ENCODE measurements at regions not wholly inside any gene's neighbourhood (a gene's known extent, or its start where the extent isn't known, plus 50 kb on each side); places are given as distances from the start of the nearest gene placed in this dataset.

GRCh38 chr1:163799190-163799805 is 477.5 kb downstream of the NUF2 start (continued):
- TF ChIP-seq SIN3A (IDR thresholded peaks at IDR 0.05; ENCODE audit: borderline replicate concordance, low read depth, low read length), result no peak
- TF ChIP-seq FOXM1 (IDR thresholded peaks at IDR 0.05; ENCODE audit: low read depth), result no peak
- no peak for TF ChIP-seq MEF2A (IDR thresholded peaks at IDR 0.05; ENCODE audit: borderline replicate concordance, low read depth)
- TF ChIP-seq MAX (IDR thresholded peaks at IDR 0.05; ENCODE audit: low read depth), result no peak
- TF ChIP-seq ZBTB33 (IDR thresholded peaks at IDR 0.05; ENCODE audit: borderline replicate concordance, low read depth), result no peak
- no peak for TF ChIP-seq MXI1 (IDR thresholded peaks at IDR 0.05; ENCODE audit: low read depth, low read length)
- TF ChIP-seq CTCF (IDR thresholded peaks at IDR 0.05), result no peak
- TF ChIP-seq SMC3 (IDR thresholded peaks at IDR 0.05; ENCODE audit: low read depth, low read length), result no peak

- Histone ChIP-seq H2AFZ (ENCODE audit: low read depth) (no peak overlapping the region), H3F3A (replicated peaks; ENCODE audit: insufficient read depth) (no peaks in the 10 kb centered on the region), H3K9me3 (no peaks in the 10 kb centered on the region), H3K4me2 (no peak overlapping the region), H3K79me2 (ENCODE audit: insufficient read depth) (no peaks in the 10 kb centered on the region), H3K9ac (no peak overlapping the region), H3K27me3 (ENCODE audit: insufficient read depth) (no peaks in the 10 kb centered on the region), H3K9me2 (no peaks in the 10 kb centered on the region), H3K4me1 (ENCODE audit: control insufficient read depth in 1 of 2, insufficient read depth in 2 of 2, low read depth in 1 of 2, low read length in 1 of 2) (no peaks in the 10 kb centered on the region), H4K20me1 (ENCODE audit: insufficient read depth) (no peaks in the 10 kb centered on the region), H3K36me3 (replicated peaks in 1 of 2; ENCODE audit: control insufficient read depth in 1 of 2, insufficient read depth in 2 of 2, low read length in 1 of 2) (no peaks in the 10 kb centered on the region), H3K4me3 (ENCODE audit: low read depth in 2 of 2, low read length in 1 of 2) (no peak overlapping the region), H3K27ac (ENCODE audit: low read depth in 2 of 2, low read length in 1 of 2) (no peak overlapping the region)
- ChIA-PET POLR2A (no interaction called here), CTCF (no interaction called here)
- DNase-seq, result no peak
- 8% methylated on average over 3 of the region's 3 CpGs for WGBS (ENCODE audit: low lambda C conversion rate)
- TF ChIP-seq FOSL2 (IDR thresholded peaks at IDR 0.05; ENCODE audit: borderline replicate concordance, low read depth) (no peak), ELF1 (IDR thresholded peaks at IDR 0.05) (no peak), YY1 (IDR thresholded peaks at IDR 0.05; ENCODE audit: low read depth) (no peak), MEF2A (IDR thresholded peaks at IDR 0.05; ENCODE audit: borderline replicate concordance, low read depth) (no peak), TEAD4 (IDR thresholded peaks at IDR 0.05; ENCODE audit: borderline replicate concordance, insufficient read depth) (no peak), REST (IDR thresholded peaks at IDR 0.05; ENCODE audit: low read depth, low read length) (no peak), RFX5 (IDR thresholded peaks at IDR 0.05; ENCODE audit: low read length) (no peak), JUND (IDR thresholded peaks at IDR 0.05) (no peak), TAF1 (IDR thresholded peaks at IDR 0.05; ENCODE audit: borderline replicate concordance, low read depth, low read length) (no peak), GABPA (IDR thresholded peaks at IDR 0.05; ENCODE audit: low read depth) (no peak)
- TF ChIP-seq, protein P1, sequence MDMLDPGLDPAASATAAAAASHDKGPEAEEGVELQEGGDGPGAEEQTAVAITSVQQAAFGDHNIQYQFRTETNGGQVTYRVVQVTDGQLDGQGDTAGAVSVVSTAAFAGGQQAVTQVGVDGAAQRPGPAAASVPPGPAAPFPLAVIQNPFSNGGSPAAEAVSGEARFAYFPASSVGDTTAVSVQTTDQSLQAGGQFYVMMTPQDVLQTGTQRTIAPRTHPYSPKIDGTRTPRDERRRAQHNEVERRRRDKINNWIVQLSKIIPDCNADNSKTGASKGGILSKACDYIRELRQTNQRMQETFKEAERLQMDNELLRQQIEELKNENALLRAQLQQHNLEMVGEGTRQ (IDR thresholded peaks at IDR 0.05; ENCODE audit: borderline replicate concordance, low read depth, low read length), result no peak
- TF ChIP-seq, protein P2, sequence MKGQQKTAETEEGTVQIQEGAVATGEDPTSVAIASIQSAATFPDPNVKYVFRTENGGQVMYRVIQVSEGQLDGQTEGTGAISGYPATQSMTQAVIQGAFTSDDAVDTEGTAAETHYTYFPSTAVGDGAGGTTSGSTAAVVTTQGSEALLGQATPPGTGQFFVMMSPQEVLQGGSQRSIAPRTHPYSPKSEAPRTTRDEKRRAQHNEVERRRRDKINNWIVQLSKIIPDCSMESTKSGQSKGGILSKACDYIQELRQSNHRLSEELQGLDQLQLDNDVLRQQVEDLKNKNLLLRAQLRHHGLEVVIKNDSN (IDR thresholded peaks at IDR 0.05; ENCODE audit: borderline replicate concordance, low read depth), result no peak
- TF ChIP-seq, protein P3, sequence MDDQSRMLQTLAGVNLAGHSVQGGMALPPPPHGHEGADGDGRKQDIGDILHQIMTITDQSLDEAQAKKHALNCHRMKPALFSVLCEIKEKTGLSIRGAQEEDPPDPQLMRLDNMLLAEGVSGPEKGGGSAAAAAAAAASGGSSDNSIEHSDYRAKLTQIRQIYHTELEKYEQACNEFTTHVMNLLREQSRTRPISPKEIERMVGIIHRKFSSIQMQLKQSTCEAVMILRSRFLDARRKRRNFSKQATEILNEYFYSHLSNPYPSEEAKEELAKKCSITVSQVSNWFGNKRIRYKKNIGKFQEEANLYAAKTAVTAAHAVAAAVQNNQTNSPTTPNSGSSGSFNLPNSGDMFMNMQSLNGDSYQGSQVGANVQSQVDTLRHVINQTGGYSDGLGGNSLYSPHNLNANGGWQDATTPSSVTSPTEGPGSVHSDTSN (IDR thresholded peaks at IDR 0.05), result no peak
Measured at GRCh38 chr1:163807331-163808049, 485.7 kb downstream of the NUF2 start.

All from SK-N-SH (cell line).